Gastroesophageal sphincter (tissue), 4 donors: ENCODE measurements at regions not wholly inside any gene's neighbourhood (a gene's known extent, or its start where the extent isn't known, plus 50 kb on each side); places are given as distances from the start of the nearest gene placed in this dataset.

Experiments
- ATAC-seq: fragments of 150-250 bp; one replicate; pipeline ENCODE4 v1.9.1; 2016; ENCODE audit warnings: mild to moderate bottlenecking, moderate library complexity
- H3K27ac ChIP-seq, 4 donors: fragments of 200-600 bp; sonication (generic) in 3 of 4; 1 replicate in 3 of 4; 2 replicates in 1 of 4; pipeline ENCODE4 v1.5.1; 2016 to 2019
- H3K27me3 ChIP-seq: fragments of 200-600 bp; sonication (generic); one replicate; pipeline ENCODE4 v1.5.1; 2019
- H3K36me3 ChIP-seq, 2 donors: fragments of 200-600 bp; sonication (generic); one replicate each; pipeline ENCODE4 v1.5.1; 2019; ENCODE audit warnings: control low read depth in 1 of 2
- H3K4me1 ChIP-seq, 3 donors: fragments of 200-600 bp; sonication (generic); 1 replicate in 2 of 3; 2 replicates in 1 of 3; pipeline ENCODE4 v1.5.1; 2016 to 2019; ENCODE audit warnings: control low read depth in 2 of 3
- H3K4me3 ChIP-seq, 2 donors: fragments of 200-600 bp; sonication (generic); one replicate each; pipeline ENCODE4 v1.5.1; 2019; ENCODE audit warnings: mild to moderate bottlenecking in 1 of 2, moderate library complexity in 1 of 2
- H3K9me3 ChIP-seq, 3 donors: fragments of 200-600 bp; sonication (generic); one replicate each; pipeline ENCODE4 v1.5.1; 2017 to 2019; ENCODE audit warnings: control low read depth in 2 of 3
- CTCF ChIP-seq, 4 experiments: fragments of 200-600 bp in 2 of 4; fragments of 450-650 bp in 2 of 4; sonication (generic) in 1 of 4; IDR thresholded peaks; one replicate each; pipeline ENCODE4 v1.5.1; 2017 to 2019; ENCODE audit warnings: antibody characterized with exemption in 4 of 4, mild to moderate bottlenecking in 2 of 4, moderate library complexity in 2 of 4
- EP300 ChIP-seq: sonication (generic); formaldehyde crosslinking; IDR thresholded peaks from one replicate; pipeline ENCODE4 v1.6.1; 2017; ENCODE audit warnings: antibody characterized with exemption, mild to moderate bottlenecking
- POLR2A ChIP-seq, 2 donors: fragments of 450-650 bp; IDR thresholded peaks; one replicate each; pipeline ENCODE4 v1.6.1; 2017; ENCODE audit warnings: antibody characterized with exemption in 2 of 2, mild to moderate bottlenecking in 2 of 2, moderate library complexity in 1 of 2
- POLR2AphosphoS5 ChIP-seq: sonication (generic); formaldehyde crosslinking; IDR thresholded peaks from one replicate; pipeline ENCODE4 v1.6.1; 2017; ENCODE audit warnings: antibody characterized with exemption
- WGBS, 2 donors: methylation state at CpG; one replicate each; pipeline ENCODE4 v1.1.5; 2018; ENCODE audit warnings: low coverage in 1 of 2; 5-methylcytosine and 5-hydroxymethylcytosine counted together

- no peaks in the 10 kb centered on the region for H3K9me3 ChIP-seq
- H3K27ac ChIP-seq = no peak overlapping the region
- TF ChIP-seq POLR2A (IDR thresholded peaks at IDR 0.05) (no peak), EP300 (no peak), CTCF (IDR thresholded peaks at IDR 0.05) (no peak), POLR2AphosphoS5 (no peak)
- ATAC-seq = no peak
- H3K27me3 ChIP-seq = no peaks in the 10 kb centered on the region
- no peaks in the 10 kb centered on the region for H3K4me1 ChIP-seq
- 84 to 95% methylated on average over 4 of the region's 4 CpGs for WGBS, 2 donors
- H3K4me3 ChIP-seq = no peak overlapping the region
- no peaks in the 10 kb centered on the region for H3K36me3 ChIP-seq
Observed at GRCh38 chr9:30915451-30915850, 1469.0 kb upstream of the ACO1 start.

- no peak overlapping the region for H3K27ac ChIP-seq
- H3K4me1 ChIP-seq = no peaks in the 10 kb centered on the region
- H3K4me3 ChIP-seq = no peak overlapping the region
- H3K27me3 ChIP-seq = no peaks in the 10 kb centered on the region
- no peaks in the 10 kb centered on the region for H3K36me3 ChIP-seq
- TF ChIP-seq POLR2AphosphoS5 (no peak), CTCF (IDR thresholded peaks at IDR 0.05) (no peak), EP300 (no peak), POLR2A (IDR thresholded peaks at IDR 0.05) (no peak)
- no peak for ATAC-seq
- 68 to 73% methylated on average over 3 to 5 of the region's 5 CpGs for WGBS, 2 donors
- H3K9me3 ChIP-seq = no peaks in the 10 kb centered on the region
Observed at GRCh38 chr9:30925126-30925525, 1459.3 kb upstream of the ACO1 start.

- Histone ChIP-seq H3K9me3 (no peaks in the 10 kb centered on the region), H3K36me3 (no peaks in the 10 kb centered on the region), H3K27ac (no peak overlapping the region), H3K27me3 (no peaks in the 10 kb centered on the region), H3K4me3 (no peak overlapping the region), H3K4me1 (no peaks in the 10 kb centered on the region)
- no peak for TF ChIP-seq POLR2AphosphoS5
- ATAC-seq = no peak
- 100% methylated on average over 1 to 2 of the region's 2 CpGs for WGBS, 2 donors
Observed at GRCh38 chr9:30925635-30926034, 1458.8 kb upstream of the ACO1 start.

- no peak for ATAC-seq
- H3K36me3 ChIP-seq = no peaks in the 10 kb centered on the region
- TF ChIP-seq POLR2A (IDR thresholded peaks at IDR 0.05) = no peak
- TF ChIP-seq EP300 = no peak
- no peak for TF ChIP-seq CTCF (IDR thresholded peaks at IDR 0.05)
- no peak for TF ChIP-seq POLR2AphosphoS5
- WGBS, 2 donors = 43 to 57% methylated on average over 4 of the region's 4 CpGs
- no peaks in the 10 kb centered on the region for H3K27me3 ChIP-seq
- no peak overlapping the region for H3K4me3 ChIP-seq
- no peaks in the 10 kb centered on the region for H3K9me3 ChIP-seq
- no peaks in the 10 kb centered on the region for H3K4me1 ChIP-seq
- no peak overlapping the region for H3K27ac ChIP-seq
Observed at GRCh38 chr9:30928045-30928444, 1456.4 kb upstream of the ACO1 start.

GRCh38 chr9:30932226-30932625 is 1452.2 kb upstream of the ACO1 start:
- WGBS, 2 donors = 71 to 85% methylated on average over 1 to 2 of the region's 2 CpGs
- Histone ChIP-seq H3K27ac (no peak overlapping the region), H3K36me3 (no peaks in the 10 kb centered on the region), H3K4me3 (no peak overlapping the region), H3K27me3 (no peaks in the 10 kb centered on the region), H3K4me1 (no peaks in the 10 kb centered on the region), H3K9me3 (no peaks in the 10 kb centered on the region)
- no peak for ATAC-seq
- TF ChIP-seq CTCF (IDR thresholded peaks at IDR 0.05) = no peak
- no peak for TF ChIP-seq POLR2AphosphoS5
- no peak for TF ChIP-seq EP300
- no peak for TF ChIP-seq POLR2A (IDR thresholded peaks at IDR 0.05)

GRCh38 chr9:30935730-30936129 is 1448.7 kb upstream of the ACO1 start:
- no peak for ATAC-seq
- no peak overlapping the region for H3K4me3 ChIP-seq

More at GRCh38 chr9:30935730-30936129, 1448.7 kb upstream of the ACO1 start:
- Histone ChIP-seq H3K4me1 (no peaks in the 10 kb centered on the region), H3K36me3 (no peaks in the 10 kb centered on the region), H3K9me3 (no peaks in the 10 kb centered on the region), H3K27me3 (no peaks in the 10 kb centered on the region), H3K27ac (no peak overlapping the region)
- no peak for TF ChIP-seq POLR2A (IDR thresholded peaks at IDR 0.05)
- no peak for TF ChIP-seq EP300
- no peak for TF ChIP-seq POLR2AphosphoS5
- no peak for TF ChIP-seq CTCF (IDR thresholded peaks at IDR 0.05)
